Pancreas (tissue), 10 donors: ENCODE measurements at regions not wholly inside any gene's neighbourhood (a gene's known extent, or its start where the extent isn't known, plus 50 kb on each side); places are given as distances from the start of the nearest gene placed in this dataset.

ENCODE experiments used
- ATAC-seq, 4 donors: fragments of 200-7000 bp; cut with Tn5 transposase; one replicate each; pipeline versions ENCODE4 v1.8.0 to v1.9.1; 2020; ENCODE audit warnings: mild to moderate bottlenecking in 4 of 4, moderate library complexity in 4 of 4
- DNase-seq, 6 donors: peaks; one replicate each; pipeline ENCODE4 v3.0.0-alpha.2; 2020
- FAIRE-seq: peaks from 2 replicates; lab custom pipeline; 2012; peaks lifted over from hg19 to GRCh38; lab: Jason Lieb, UNC
- H3K27ac ChIP-seq, 4 donors: fragments of 200-600 bp; sonication (generic); 1 replicate in 3 of 4; 2 replicates in 1 of 4; pipeline versions ENCODE4 v1.5.0 to v1.8.0; 2020
- H3K27me3 ChIP-seq, 4 donors: fragments of 200-600 bp; one replicate each; pipeline ENCODE4 v1.8.0; 2021
- H3K36me3 ChIP-seq, 3 donors: fragments of 200-600 bp; sonication (generic) in 1 of 3; one replicate each; pipeline versions ENCODE4 v1.5.0 to v1.8.0; 2020 to 2021
- H3K4me1 ChIP-seq, 3 donors: fragments of 200-600 bp; one replicate each; pipeline ENCODE4 v1.8.0; 2021
- H3K4me3 ChIP-seq, 4 donors: fragments of 200-600 bp; sonication (generic) in 2 of 4; one replicate each; pipeline versions ENCODE4 v1.5.0 to v1.8.0; 2020 to 2021
- H3K9me3 ChIP-seq, 4 donors: fragments of 200-600 bp; one replicate each; pipeline ENCODE4 v1.8.0; 2021
- CTCF ChIP-seq, 4 donors: fragments of 200-600 bp; sonication (generic) in 3 of 4; IDR thresholded peaks; one replicate each; pipeline versions ENCODE4 v1.5.0 to v1.8.0; 2021; ENCODE audit warnings: antibody characterized with exemption in 4 of 4
- WGBS, 2 donors: extraction: QIAGEN DNeasy Blood & Tissue Kit; methylation state at CpG; one replicate each; pipeline ENCODE4 v1.1.7; 2013; 5-methylcytosine and 5-hydroxymethylcytosine counted together
- intact Hi-C, 3 donors: fragments of 100-400 bp; cut with DNase I; formaldehyde crosslinking; loops; one replicate each; pipeline versions ENCODE4 v1.11.1 to v1.14.2; 2022
- donor health status: healthy with polysubstance abuse.
- donor health status: DM: no; HTN: no; CAD: no; lungs with moderate emphysema.
- donor health status: DM: no; HTN: no; CAD: no.
- donor health status: control.
- donor health status: control.
- donor health status: Bipolar disorder and iron deficiency.
- donor health status: DM: yes; HTN: yes; CAD: no.
- donor health status: DM: no; HTN: no; CAD: no.
- donor health status: DM: no; HTN: no; CAD: no.
- donor health status: DM: yes; HTN: yes; CAD: no.

- Histone ChIP-seq H3K4me3 (no peak overlapping the region), H3K27ac (no peak overlapping the region), H3K36me3 (no peaks in the 10 kb centered on the region), H3K27me3 (no peaks in the 10 kb centered on the region), H3K4me1 (no peaks in the 10 kb centered on the region), H3K9me3 (no peaks in the 10 kb centered on the region)
- WGBS, 2 donors = 40 to 41% methylated on average over 14 of the region's 14 CpGs
- intact Hi-C loops = no loop called here
- FAIRE-seq (no peak), DNase-seq (no peak), ATAC-seq (no peak)
- TF ChIP-seq CTCF (IDR thresholded peaks at IDR 0.05) = no peak
These were observed 150.9 kb upstream of the POU3F1 start for GRCh38 chr1:38197312-38198061.

- no peaks in the 10 kb centered on the region for H3K27me3 ChIP-seq
- 24% methylated on average over 6 of the region's 6 CpGs for WGBS, 2 donors
- no peaks in the 10 kb centered on the region for H3K36me3 ChIP-seq
- DNase-seq (no peak), ATAC-seq (peak in 1 of 4 donors; percentile 45), FAIRE-seq (no peak)
- intact Hi-C loops = no loop called here
- H3K9me3 ChIP-seq = no peaks in the 10 kb centered on the region
- no peak for TF ChIP-seq CTCF (IDR thresholded peaks at IDR 0.05)
- H3K4me3 ChIP-seq = no peak overlapping the region
- H3K27ac ChIP-seq = no peak overlapping the region
- no peaks in the 10 kb centered on the region for H3K4me1 ChIP-seq
These were observed 147.9 kb upstream of the POU3F1 start for GRCh38 chr1:38194472-38194871.

GRCh38 chr1:38193040-38193439 lies 146.4 kb upstream of the POU3F1 start:
- Histone ChIP-seq H3K36me3 (no peaks in the 10 kb centered on the region), H3K9me3 (no peaks in the 10 kb centered on the region), H3K27ac (no peak overlapping the region), H3K4me1 (no peaks in the 10 kb centered on the region), H3K27me3 (no peaks in the 10 kb centered on the region), H3K4me3 (no peak overlapping the region)
- TF ChIP-seq CTCF (IDR thresholded peaks at IDR 0.05) = no peak
- DNase-seq = no peak
- no peak for ATAC-seq
- no peak for FAIRE-seq
- WGBS, 2 donors = 49 to 78% methylated on average over 3 of the region's 3 CpGs
- intact Hi-C loops = no loop called here

- FAIRE-seq = no peak
These were observed 144.9 kb upstream of the POU3F1 start for GRCh38 chr1:38191461-38191860.

More at GRCh38 chr1:38191461-38191860, 144.9 kb upstream of the POU3F1 start:
- no peak for TF ChIP-seq CTCF (IDR thresholded peaks at IDR 0.05)
- Histone ChIP-seq H3K36me3 (no peaks in the 10 kb centered on the region), H3K4me3 (no peak overlapping the region), H3K27me3 (no peaks in the 10 kb centered on the region), H3K27ac (no peak overlapping the region), H3K4me1 (no peaks in the 10 kb centered on the region), H3K9me3 (no peaks in the 10 kb centered on the region)
- 64 to 72% methylated on average over 7 of the region's 7 CpGs for WGBS, 2 donors
- DNase-seq (no peak), ATAC-seq (no peak)
- intact Hi-C loops = no loop called here
